Activated naive CD8-positive, alpha-beta T cell treated with anti-CD3 and anti-CD28 coated beads for 36 hours (primary cell): ENCODE measurements at regions not wholly inside any gene's neighbourhood (a gene's known extent, or its start where the extent isn't known, plus 50 kb on each side); places are given as distances from the start of the nearest gene placed in this dataset.

Experiments used
- DNase-seq: peaks from one replicate; pipeline ENCODE4 v3.0.0; 2021
- H3K27ac Mint-ChIP-seq: one replicate; pipeline ENCODE4 v1.8.0; 2022; ENCODE audit warnings: mild to moderate bottlenecking, moderate library complexity, mixed read lengths
- H3K27me3 Mint-ChIP-seq: one replicate; pipeline ENCODE4 v1.8.0; 2022; ENCODE audit warnings: mild to moderate bottlenecking, mixed read lengths
- H3K36me3 Mint-ChIP-seq: one replicate; pipeline ENCODE4 v1.8.0; 2021; ENCODE audit warnings: mild to moderate bottlenecking, mixed read lengths
- H3K4me1 Mint-ChIP-seq: one replicate; pipeline ENCODE4 v1.8.0; 2021; ENCODE audit warnings: mixed read lengths
- H3K4me3 Mint-ChIP-seq: one replicate; pipeline ENCODE4 v1.8.0; 2022; ENCODE audit warnings: mild to moderate bottlenecking, moderate library complexity, mixed read lengths
- H3K9me3 Mint-ChIP-seq: one replicate; pipeline ENCODE4 v1.8.0; 2022; ENCODE audit warnings: mixed read lengths

GRCh38 chr3:31404871-31405270 lies 127.9 kb upstream of the STT3B start:
- H3K27me3 Mint-ChIP-seq, result no peaks in the 10 kb centered on the region
- H3K4me3 Mint-ChIP-seq, result no peak overlapping the region
- no peak for DNase-seq
- peaks cover 5% of the 10 kb centered on the region for H3K9me3 Mint-ChIP-seq
- peaks cover 19% of the 10 kb centered on the region for H3K4me1 Mint-ChIP-seq
- H3K27ac Mint-ChIP-seq, result no peak overlapping the region
- no peaks in the 10 kb centered on the region for H3K36me3 Mint-ChIP-seq

DNA sequence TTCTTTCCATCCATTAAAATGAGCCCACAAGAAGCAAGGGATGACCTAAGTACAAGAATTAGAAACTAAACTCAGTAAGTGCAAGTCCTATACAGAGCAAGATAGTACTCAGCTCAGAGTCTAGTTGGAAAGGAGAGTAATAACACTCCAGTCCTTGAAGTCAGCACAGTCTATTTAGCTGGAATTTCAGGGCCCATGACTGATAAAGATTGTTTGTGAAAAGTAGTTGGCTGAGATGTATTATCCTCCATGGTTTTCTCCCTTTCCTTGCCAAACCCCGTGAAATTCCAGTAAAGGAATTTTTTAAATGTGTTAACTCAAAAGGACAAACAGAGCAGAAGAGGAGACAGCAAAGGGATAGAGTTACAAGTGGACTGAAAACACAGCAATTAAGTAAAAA lies 127.2 kb upstream of the STT3B start:
- DNase-seq, result no peak
- Mint-ChIP-seq H3K27me3 (no peaks in the 10 kb centered on the region), H3K4me1 (peaks cover 17% of the 10 kb centered on the region), H3K36me3 (no peaks in the 10 kb centered on the region), H3K4me3 (no peak overlapping the region), H3K27ac (no peak overlapping the region), H3K9me3 (no peaks in the 10 kb centered on the region)

DNA sequence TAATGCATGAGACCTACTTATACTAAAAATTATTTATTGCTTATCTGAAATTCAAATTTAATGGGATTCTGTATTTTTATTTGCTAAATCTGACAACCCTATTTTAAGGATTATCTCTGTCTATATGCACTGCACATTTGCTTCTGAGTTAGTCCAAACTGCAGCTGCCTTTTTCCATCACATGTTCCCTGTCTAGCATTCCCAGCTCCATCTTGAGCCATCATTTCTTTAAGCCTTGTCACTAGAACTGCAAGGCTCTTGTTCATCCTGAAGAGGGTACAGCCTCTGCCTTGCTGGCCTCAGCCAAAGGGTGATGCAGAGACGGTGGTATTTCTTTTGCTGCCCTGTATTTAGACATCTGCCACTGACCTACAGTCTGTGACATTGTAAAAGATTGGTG lies 125.8 kb upstream of the STT3B start:
- no peak for DNase-seq
- no peaks in the 10 kb centered on the region for H3K36me3 Mint-ChIP-seq
- H3K27me3 Mint-ChIP-seq, result no peaks in the 10 kb centered on the region
- no peak overlapping the region for H3K4me3 Mint-ChIP-seq
- no peak overlapping the region for H3K27ac Mint-ChIP-seq
- no peaks in the 10 kb centered on the region for H3K9me3 Mint-ChIP-seq
- H3K4me1 Mint-ChIP-seq, result peaks cover 17% of the 10 kb centered on the region

DNA sequence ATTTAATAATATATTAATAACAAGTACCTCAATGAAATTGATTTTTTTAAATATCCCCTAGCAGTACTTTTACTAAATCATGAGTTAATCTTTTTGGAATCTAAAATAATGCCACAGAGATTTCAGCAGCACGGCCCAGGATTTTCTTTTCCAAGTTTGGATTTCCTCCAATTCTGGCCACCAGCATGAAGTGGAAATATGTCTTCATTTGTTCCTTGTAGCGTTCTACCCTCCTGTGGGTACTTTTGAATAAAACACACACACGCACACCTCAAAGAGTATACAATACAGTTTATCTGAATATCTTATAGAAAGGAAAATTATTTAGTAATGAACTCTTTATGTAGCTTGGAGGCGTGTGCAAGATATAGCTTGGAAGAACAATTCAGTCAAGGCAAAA lies 125.1 kb upstream of the STT3B start:
- no peaks in the 10 kb centered on the region for H3K36me3 Mint-ChIP-seq

DNA sequence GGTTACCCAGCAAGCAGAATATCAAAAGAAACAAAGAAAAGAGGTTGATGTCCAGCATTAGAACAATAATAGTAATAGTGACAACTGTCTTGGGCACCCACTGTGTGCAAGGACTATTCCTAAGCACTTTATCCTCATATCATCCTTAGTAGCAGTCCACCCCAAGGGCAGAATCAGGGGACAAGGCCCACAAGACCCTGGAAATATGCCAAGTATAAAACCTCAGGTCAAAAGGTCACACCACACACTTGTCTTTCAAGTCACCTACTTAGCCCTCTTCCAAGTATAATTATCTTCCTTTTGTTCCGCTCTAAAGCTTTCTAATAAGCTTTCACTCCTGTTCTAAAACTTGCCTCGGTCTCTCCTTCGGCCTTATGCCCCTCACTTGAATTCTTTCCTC lies 124.0 kb upstream of the STT3B start:
- H3K9me3 Mint-ChIP-seq, result no peaks in the 10 kb centered on the region
- H3K27ac Mint-ChIP-seq, result no peak overlapping the region
- no peaks in the 10 kb centered on the region for H3K27me3 Mint-ChIP-seq
- H3K4me3 Mint-ChIP-seq, result no peak overlapping the region
- DNase-seq, result no peak
- no peaks in the 10 kb centered on the region for H3K36me3 Mint-ChIP-seq
- peaks cover 12% of the 10 kb centered on the region for H3K4me1 Mint-ChIP-seq

More for the DNA sequence above, 125.1 kb upstream of the STT3B start:
- Mint-ChIP-seq H3K9me3 (no peaks in the 10 kb centered on the region), H3K27ac (no peak overlapping the region), H3K27me3 (no peaks in the 10 kb centered on the region), H3K4me1 (peaks cover 12% of the 10 kb centered on the region), H3K4me3 (no peak overlapping the region)
- no peak for DNase-seq

DNA sequence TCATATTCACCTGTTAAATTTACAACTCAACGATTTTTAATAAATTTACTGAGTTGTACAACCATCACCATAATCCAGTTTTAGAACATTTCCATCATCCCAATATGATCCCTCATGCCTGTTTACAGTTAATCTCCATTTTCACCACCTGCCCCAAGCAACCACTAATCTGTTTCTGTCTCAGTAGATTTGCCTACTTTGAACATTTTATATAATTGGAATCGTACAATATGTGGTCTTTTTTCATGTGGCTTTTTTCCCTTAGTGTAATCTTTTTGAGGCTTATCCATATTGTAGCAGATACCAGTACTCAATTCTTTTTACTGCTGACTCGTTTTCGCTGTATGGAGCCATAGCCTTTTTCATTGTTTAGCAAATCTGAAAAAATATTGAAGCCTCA lies 123.3 kb upstream of the STT3B start:
- Mint-ChIP-seq H3K36me3 (no peaks in the 10 kb centered on the region), H3K27me3 (no peaks in the 10 kb centered on the region), H3K9me3 (no peaks in the 10 kb centered on the region), H3K4me3 (no peak overlapping the region), H3K4me1 (peaks cover 13% of the 10 kb centered on the region), H3K27ac (no peak overlapping the region)
- DNase-seq, result no peak

DNA sequence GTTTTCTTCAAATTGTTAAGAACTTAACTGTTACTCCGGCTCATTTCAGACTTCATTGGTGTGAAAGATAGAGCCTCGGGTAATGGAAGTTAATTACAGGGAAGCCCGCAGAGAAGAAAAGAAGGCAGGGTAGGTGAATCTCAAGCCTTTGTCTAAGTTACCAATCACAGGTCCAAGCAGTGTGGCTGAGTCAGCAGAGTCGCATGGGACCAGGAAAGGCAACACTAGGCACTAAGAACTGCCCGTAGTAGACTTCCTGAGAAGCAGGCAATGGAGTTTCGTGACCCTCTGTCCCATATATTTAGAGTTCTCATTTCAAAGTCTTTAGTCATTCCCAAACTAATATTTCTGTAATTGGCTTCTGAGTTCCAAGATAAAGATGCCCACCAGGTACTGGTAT lies 122.9 kb upstream of the STT3B start:
- no peak overlapping the region for H3K27ac Mint-ChIP-seq
- no peak overlapping the region for H3K4me3 Mint-ChIP-seq
- no peaks in the 10 kb centered on the region for H3K27me3 Mint-ChIP-seq
- peaks cover 13% of the 10 kb centered on the region for H3K4me1 Mint-ChIP-seq
- no peaks in the 10 kb centered on the region for H3K9me3 Mint-ChIP-seq
- no peaks in the 10 kb centered on the region for H3K36me3 Mint-ChIP-seq
- DNase-seq, result no peak

DNA sequence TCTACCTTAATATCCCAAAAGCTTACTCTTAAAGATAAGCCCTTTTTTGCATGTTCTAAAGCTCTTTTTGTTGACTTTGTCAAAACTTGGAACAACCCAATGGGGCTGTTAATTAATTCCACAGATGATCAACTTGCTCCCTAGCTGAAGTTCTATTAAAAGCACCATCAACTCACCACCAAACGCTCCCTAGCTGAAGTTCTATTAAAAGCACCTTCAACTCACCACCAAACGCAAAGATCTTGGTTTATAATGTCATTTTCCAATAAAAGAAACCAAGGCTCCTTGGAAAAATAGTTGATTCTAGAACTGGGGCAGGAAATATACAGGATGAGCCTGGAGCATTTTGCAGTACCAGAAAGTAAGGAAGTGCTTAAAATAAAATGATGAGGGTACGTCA lies 122.3 kb upstream of the STT3B start:
- no peaks in the 10 kb centered on the region for H3K36me3 Mint-ChIP-seq
- no peak overlapping the region for H3K4me3 Mint-ChIP-seq
- DNase-seq, result no peak
- no peaks in the 10 kb centered on the region for H3K27me3 Mint-ChIP-seq
- no peaks in the 10 kb centered on the region for H3K9me3 Mint-ChIP-seq
- peaks cover 13% of the 10 kb centered on the region for H3K4me1 Mint-ChIP-seq
- H3K27ac Mint-ChIP-seq, result no peak overlapping the region

DNA sequence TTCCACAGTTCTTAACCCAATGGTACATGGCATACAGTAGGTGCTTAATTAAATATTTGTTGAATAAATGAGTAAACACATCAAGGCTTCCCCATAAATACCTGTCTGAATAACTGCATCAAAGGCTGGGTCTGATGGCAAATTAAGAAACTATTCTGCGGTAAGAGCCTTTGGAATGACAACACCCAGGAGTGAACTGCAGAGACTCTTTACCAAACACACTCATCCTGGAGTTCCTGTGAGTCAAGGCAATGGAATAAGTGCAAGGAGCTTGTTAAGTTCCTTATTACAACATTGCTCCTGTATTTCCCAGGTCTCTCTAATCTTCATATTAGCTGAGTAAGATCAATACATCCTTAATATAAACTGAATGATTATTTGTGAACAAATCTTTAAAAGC lies 119.9 kb upstream of the STT3B start:
- Mint-ChIP-seq H3K27ac (no peak overlapping the region), H3K27me3 (no peaks in the 10 kb centered on the region), H3K9me3 (no peaks in the 10 kb centered on the region), H3K4me3 (no peak overlapping the region), H3K36me3 (no peaks in the 10 kb centered on the region), H3K4me1 (peaks cover 11% of the 10 kb centered on the region)
- no peak for DNase-seq

DNA sequence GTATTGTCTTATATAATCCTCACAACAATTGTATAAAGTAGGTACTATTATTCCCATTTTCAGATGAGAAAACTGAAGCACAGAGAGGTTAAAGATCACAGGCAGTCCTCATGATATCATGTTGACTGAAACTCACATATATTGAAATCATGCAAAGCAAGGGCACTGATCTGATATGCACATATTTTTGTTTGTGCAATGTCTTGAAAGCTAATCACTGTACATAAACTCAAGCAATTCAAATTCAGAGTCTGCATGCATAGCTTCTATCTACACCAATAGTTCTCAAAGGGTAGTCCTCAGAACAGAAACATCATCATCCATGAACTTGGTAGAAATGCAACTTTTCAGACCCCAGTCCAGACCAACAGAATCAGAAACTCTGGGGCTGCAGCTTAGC lies 119.2 kb upstream of the STT3B start:
- no peak for DNase-seq
- peaks cover 10% of the 10 kb centered on the region for H3K4me1 Mint-ChIP-seq
- no peak overlapping the region for H3K4me3 Mint-ChIP-seq
- H3K9me3 Mint-ChIP-seq, result no peaks in the 10 kb centered on the region
- no peaks in the 10 kb centered on the region for H3K36me3 Mint-ChIP-seq
- H3K27me3 Mint-ChIP-seq, result no peaks in the 10 kb centered on the region
- H3K27ac Mint-ChIP-seq, result no peak overlapping the region

- Mint-ChIP-seq H3K36me3 (no peaks in the 10 kb centered on the region), H3K4me3 (no peak overlapping the region), H3K27me3 (no peaks in the 10 kb centered on the region), H3K4me1 (peaks cover 7% of the 10 kb centered on the region), H3K27ac (no peak overlapping the region), H3K9me3 (no peaks in the 10 kb centered on the region)
- no peak for DNase-seq
These were observed 115.7 kb upstream of the STT3B start for GRCh38 chr3:31416980-31417379.

GRCh38 chr3:31417486-31417885 lies 115.2 kb upstream of the STT3B start:
- peaks cover 7% of the 10 kb centered on the region for H3K4me1 Mint-ChIP-seq
- no peaks in the 10 kb centered on the region for H3K27me3 Mint-ChIP-seq
- H3K4me3 Mint-ChIP-seq, result no peak overlapping the region
- no peaks in the 10 kb centered on the region for H3K36me3 Mint-ChIP-seq
- DNase-seq, result no peak
- no peaks in the 10 kb centered on the region for H3K9me3 Mint-ChIP-seq
- no peak overlapping the region for H3K27ac Mint-ChIP-seq

DNA sequence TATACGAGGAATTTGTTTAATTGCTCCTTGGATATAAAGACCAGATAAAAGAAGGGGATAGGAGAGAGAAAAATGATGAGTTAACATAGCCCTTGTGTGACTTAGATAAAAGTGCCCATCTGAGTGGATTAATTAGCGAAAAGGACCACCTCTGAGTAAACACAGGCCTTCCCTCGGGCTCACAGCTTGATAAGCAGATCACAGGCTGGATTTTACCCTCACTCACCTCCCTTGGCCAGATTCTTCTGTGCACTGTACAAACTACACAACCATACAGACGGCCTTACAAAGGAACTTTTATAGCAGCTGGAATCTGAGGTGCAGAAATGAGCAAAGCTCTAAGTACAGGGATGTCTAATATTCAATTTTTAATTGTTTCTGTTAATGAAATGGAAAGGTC lies 112.4 kb upstream of the STT3B start:
- no peaks in the 10 kb centered on the region for H3K36me3 Mint-ChIP-seq
- H3K4me3 Mint-ChIP-seq, result no peak overlapping the region
- no peaks in the 10 kb centered on the region for H3K27me3 Mint-ChIP-seq
- H3K4me1 Mint-ChIP-seq, result peaks cover 5% of the 10 kb centered on the region
- H3K9me3 Mint-ChIP-seq, result peaks cover 2% of the 10 kb centered on the region
- H3K27ac Mint-ChIP-seq, result no peak overlapping the region
- no peak for DNase-seq

GRCh38 chr3:31421314-31422048 lies 111.2 kb upstream of the STT3B start:
- peaks cover 5% of the 10 kb centered on the region for H3K4me1 Mint-ChIP-seq
- no peaks in the 10 kb centered on the region for H3K27me3 Mint-ChIP-seq
- DNase-seq, result no peak
- peaks cover 4% of the 10 kb centered on the region for H3K9me3 Mint-ChIP-seq
- no peaks in the 10 kb centered on the region for H3K36me3 Mint-ChIP-seq
- no peak overlapping the region for H3K4me3 Mint-ChIP-seq
- no peak overlapping the region for H3K27ac Mint-ChIP-seq

GRCh38 chr3:31422237-31422636 lies 110.5 kb upstream of the STT3B start:
- peaks cover 5% of the 10 kb centered on the region for H3K4me1 Mint-ChIP-seq
- no peaks in the 10 kb centered on the region for H3K27me3 Mint-ChIP-seq
- no peak overlapping the region for H3K27ac Mint-ChIP-seq
- H3K9me3 Mint-ChIP-seq, result peaks cover 4% of the 10 kb centered on the region
- no peak overlapping the region for H3K4me3 Mint-ChIP-seq
- no peak for DNase-seq
- no peaks in the 10 kb centered on the region for H3K36me3 Mint-ChIP-seq

GRCh38 chr3:31423482-31423881 lies 109.2 kb upstream of the STT3B start:
- no peaks in the 10 kb centered on the region for H3K36me3 Mint-ChIP-seq
- no peak overlapping the region for H3K4me3 Mint-ChIP-seq
- peaks cover 5% of the 10 kb centered on the region for H3K4me1 Mint-ChIP-seq
- H3K27me3 Mint-ChIP-seq, result no peaks in the 10 kb centered on the region
- no peak for DNase-seq
- H3K9me3 Mint-ChIP-seq, result peaks cover 7% of the 10 kb centered on the region
- no peak overlapping the region for H3K27ac Mint-ChIP-seq
